ENCODE measurements at regions not wholly inside any gene's neighbourhood (a gene's known extent, or its start where the extent isn't known, plus 50 kb on each side); places are given as distances from the start of the nearest gene placed in this dataset.

- TF ChIP-seq LCORL (IDR thresholded peaks at IDR 0.05), result no peak
- TF ChIP-seq LCORL (CRISPR knock-in tag; IDR thresholded peaks at IDR 0.05), result peak; percentile 53; the same call in 1 of the 2 replicates
- TF ChIP-seq, protein P1, sequence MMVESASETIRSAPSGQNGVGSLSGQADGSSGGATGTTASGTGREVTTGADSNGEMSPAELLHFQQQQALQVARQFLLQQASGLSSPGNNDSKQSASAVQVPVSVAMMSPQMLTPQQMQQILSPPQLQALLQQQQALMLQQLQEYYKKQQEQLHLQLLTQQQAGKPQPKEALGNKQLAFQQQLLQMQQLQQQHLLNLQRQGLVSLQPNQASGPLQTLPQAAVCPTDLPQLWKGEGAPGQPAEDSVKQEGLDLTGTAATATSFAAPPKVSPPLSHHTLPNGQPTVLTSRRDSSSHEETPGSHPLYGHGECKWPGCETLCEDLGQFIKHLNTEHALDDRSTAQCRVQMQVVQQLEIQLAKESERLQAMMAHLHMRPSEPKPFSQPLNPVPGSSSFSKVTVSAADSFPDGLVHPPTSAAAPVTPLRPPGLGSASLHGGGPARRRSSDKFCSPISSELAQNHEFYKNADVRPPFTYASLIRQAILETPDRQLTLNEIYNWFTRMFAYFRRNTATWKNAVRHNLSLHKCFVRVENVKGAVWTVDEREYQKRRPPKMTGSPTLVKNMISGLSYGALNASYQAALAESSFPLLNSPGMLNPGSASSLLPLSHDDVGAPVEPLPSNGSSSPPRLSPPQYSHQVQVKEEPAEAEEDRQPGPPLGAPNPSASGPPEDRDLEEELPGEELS (CRISPR knock-in tag; IDR thresholded peaks at IDR 0.05), result peak; percentile 86
- no peak for TF ChIP-seq SOX13 (IDR thresholded peaks at IDR 0.05)
- peak in 1 of 2 experiments; percentile 92; a peak in 2 of 4 replicates for TF ChIP-seq SOX13 (CRISPR knock-in tag; conservative IDR thresholded peaks at IDR 0.05 in 1 of 2, IDR thresholded peaks at IDR 0.05 in 1 of 2)
- TF ChIP-seq NFE2L2 (IDR thresholded peaks at IDR 0.05; ENCODE audit: low read length), result no peak
- 0 out of 2 replicates have a peak, but pooled peaks have one; percentile 26 for TF ChIP-seq TP53 (CRISPR knock-in tag; conservative IDR thresholded peaks at IDR 0.05)
- TF ChIP-seq, protein P2, sequence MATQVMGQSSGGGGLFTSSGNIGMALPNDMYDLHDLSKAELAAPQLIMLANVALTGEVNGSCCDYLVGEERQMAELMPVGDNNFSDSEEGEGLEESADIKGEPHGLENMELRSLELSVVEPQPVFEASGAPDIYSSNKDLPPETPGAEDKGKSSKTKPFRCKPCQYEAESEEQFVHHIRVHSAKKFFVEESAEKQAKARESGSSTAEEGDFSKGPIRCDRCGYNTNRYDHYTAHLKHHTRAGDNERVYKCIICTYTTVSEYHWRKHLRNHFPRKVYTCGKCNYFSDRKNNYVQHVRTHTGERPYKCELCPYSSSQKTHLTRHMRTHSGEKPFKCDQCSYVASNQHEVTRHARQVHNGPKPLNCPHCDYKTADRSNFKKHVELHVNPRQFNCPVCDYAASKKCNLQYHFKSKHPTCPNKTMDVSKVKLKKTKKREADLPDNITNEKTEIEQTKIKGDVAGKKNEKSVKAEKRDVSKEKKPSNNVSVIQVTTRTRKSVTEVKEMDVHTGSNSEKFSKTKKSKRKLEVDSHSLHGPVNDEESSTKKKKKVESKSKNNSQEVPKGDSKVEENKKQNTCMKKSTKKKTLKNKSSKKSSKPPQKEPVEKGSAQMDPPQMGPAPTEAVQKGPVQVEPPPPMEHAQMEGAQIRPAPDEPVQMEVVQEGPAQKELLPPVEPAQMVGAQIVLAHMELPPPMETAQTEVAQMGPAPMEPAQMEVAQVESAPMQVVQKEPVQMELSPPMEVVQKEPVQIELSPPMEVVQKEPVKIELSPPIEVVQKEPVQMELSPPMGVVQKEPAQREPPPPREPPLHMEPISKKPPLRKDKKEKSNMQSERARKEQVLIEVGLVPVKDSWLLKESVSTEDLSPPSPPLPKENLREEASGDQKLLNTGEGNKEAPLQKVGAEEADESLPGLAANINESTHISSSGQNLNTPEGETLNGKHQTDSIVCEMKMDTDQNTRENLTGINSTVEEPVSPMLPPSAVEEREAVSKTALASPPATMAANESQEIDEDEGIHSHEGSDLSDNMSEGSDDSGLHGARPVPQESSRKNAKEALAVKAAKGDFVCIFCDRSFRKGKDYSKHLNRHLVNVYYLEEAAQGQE (IDR thresholded peaks at IDR 0.05; ENCODE audit: borderline replicate concordance in 1 of 2, low read depth in 1 of 2, low read length in 2 of 2), result peak in 1 of 2 experiments; percentile 72; a peak in 1 of 4 replicates
- peak; percentile 100 for TF ChIP-seq BCL6 (CRISPR knock-in tag; IDR thresholded peaks at IDR 0.05)
- TF ChIP-seq ZBTB33 (CRISPR knock-in tag; IDR thresholded peaks at IDR 0.05), result no peak
- TF ChIP-seq TOPORS (CRISPR knock-in tag; IDR thresholded peaks at IDR 0.05), result 0 out of 2 replicates have a peak, but pooled peaks have one; percentile 39
- no peak for TF ChIP-seq ZNF232 (CRISPR knock-in tag; IDR thresholded peaks at IDR 0.05; ENCODE audit: borderline replicate concordance)
- TF ChIP-seq FOXA1 (IDR thresholded peaks at IDR 0.05), result peak; percentile 23; the same call in 1 of the 2 replicates
- TF ChIP-seq FOXA1 (CRISPR knock-in tag; IDR thresholded peaks at IDR 0.05), result peak; percentile 74
- TF ChIP-seq, protein P3, sequence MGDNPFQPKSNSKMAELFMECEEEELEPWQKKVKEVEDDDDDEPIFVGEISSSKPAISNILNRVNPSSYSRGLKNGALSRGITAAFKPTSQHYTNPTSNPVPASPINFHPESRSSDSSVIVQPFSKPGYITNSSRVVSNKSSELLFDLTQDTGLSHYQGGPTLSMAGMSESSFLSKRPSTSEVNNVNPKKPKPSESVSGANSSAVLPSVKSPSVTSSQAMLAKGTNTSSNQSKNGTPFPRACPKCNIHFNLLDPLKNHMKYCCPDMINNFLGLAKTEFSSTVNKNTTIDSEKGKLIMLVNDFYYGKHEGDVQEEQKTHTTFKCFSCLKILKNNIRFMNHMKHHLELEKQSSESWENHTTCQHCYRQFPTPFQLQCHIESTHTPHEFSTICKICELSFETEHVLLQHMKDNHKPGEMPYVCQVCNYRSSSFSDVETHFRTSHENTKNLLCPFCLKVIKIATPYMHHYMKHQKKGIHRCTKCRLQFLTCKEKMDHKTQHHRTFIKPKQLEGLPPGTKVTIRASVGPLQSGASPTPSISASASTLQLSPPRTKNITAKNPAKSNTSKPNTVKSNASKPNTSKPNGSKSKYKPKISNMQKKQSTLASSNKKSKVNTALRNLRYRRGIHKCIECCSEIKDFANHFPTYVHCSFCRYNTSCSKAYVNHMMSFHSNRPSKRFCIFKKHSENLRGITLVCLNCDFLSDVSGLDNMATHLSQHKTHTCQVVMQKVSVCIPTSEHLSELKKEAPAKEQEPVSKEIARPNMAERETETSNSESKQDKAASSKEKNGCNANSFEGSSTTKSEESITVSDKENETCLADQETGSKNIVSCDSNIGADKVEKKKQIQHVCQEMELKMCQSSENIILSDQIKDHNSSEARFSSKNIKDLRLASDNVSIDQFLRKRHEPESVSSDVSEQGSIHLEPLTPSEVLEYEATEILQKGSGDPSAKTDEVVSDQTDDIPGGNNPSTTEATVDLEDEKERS (CRISPR knock-in tag; IDR thresholded peaks at IDR 0.05), result 0 out of 2 replicates have a peak, but pooled peaks have one; percentile 39
- TF ChIP-seq ZNF484 (CRISPR knock-in tag; IDR thresholded peaks at IDR 0.05; ENCODE audit: borderline replicate concordance, low read depth), result no peak
- peak; percentile 35; the same call in 1 of the 2 replicates for TF ChIP-seq ETV5 (CRISPR knock-in tag; IDR thresholded peaks at IDR 0.05; ENCODE audit: borderline replicate concordance)
- TF ChIP-seq BORCS8-MEF2B (CRISPR knock-in tag; IDR thresholded peaks at IDR 0.05), result no peak
- no peak for TF ChIP-seq CREB1 (IDR thresholded peaks at IDR 0.05)
- peak; percentile 56; the same call in 1 of the 2 replicates for TF ChIP-seq CREB1 (CRISPR knock-in tag; IDR thresholded peaks at IDR 0.05)
- 0 out of 2 replicates have a peak, but pooled peaks have one; percentile 39 for TF ChIP-seq KAT8 (CRISPR knock-in tag; IDR thresholded peaks at IDR 0.05)
- peak; percentile 74 for TF ChIP-seq MED1 (CRISPR knock-in tag; IDR thresholded peaks at IDR 0.05)
Measured at GRCh38 chr3:124552224-124552623, 178.0 kb upstream of the UMPS start (continued).

All from HepG2 (cell line).